ENCODE measurements at regions not wholly inside any gene's neighbourhood (a gene's known extent, or its start where the extent isn't known, plus 50 kb on each side); places are given as distances from the start of the nearest gene placed in this dataset.

- DNase-seq (no peak), ATAC-seq (no peak)
- Histone ChIP-seq H3K4me1 (no peaks in the 10 kb centered on the region), H3K36me3 (no peaks in the 10 kb centered on the region), H3K27ac (no peak overlapping the region), H3K4me3 (no peak overlapping the region), H3K27me3 (no peaks in the 10 kb centered on the region), H3K9me3 (no peaks in the 10 kb centered on the region)
- in situ Hi-C loops (cut with MboI; ENCODE audit: low sequenced_read_pairs in 4 of 4) (no loop called here), intact Hi-C loops (cut with DNase I; ENCODE audit: low total_unique reads) (no loop called here)
- no peak for TF ChIP-seq CTCF (IDR thresholded peaks at IDR 0.05 in 4 of 5, conservative IDR thresholded peaks at IDR 0.05 in 1 of 5)
- no peak for TF ChIP-seq POLR2A (IDR thresholded peaks at IDR 0.05)
These were observed 275.0 kb upstream of the RBMS3 start for GRCh38 chr3:29005862-29006261.

GRCh38 chr3:29011441-29011840, 269.4 kb upstream of the RBMS3 start:
- ATAC-seq (no peak), DNase-seq (no peak)
- Histone ChIP-seq H3K36me3 (no peaks in the 10 kb centered on the region), H3K27me3 (no peaks in the 10 kb centered on the region), H3K27ac (no peak overlapping the region), H3K4me3 (no peak overlapping the region), H3K9me3 (no peaks in the 10 kb centered on the region), H3K4me1 (no peaks in the 10 kb centered on the region)
- intact Hi-C loops (cut with DNase I; ENCODE audit: low total_unique reads) (no loop called here), in situ Hi-C loops (cut with MboI; ENCODE audit: low sequenced_read_pairs in 4 of 4) (no loop called here)
- TF ChIP-seq POLR2A (IDR thresholded peaks at IDR 0.05) (no peak), CTCF (IDR thresholded peaks at IDR 0.05 in 4 of 5, conservative IDR thresholded peaks at IDR 0.05 in 1 of 5) (no peak)

GRCh38 chr3:29011966-29012365, 268.9 kb upstream of the RBMS3 start:
- Histone ChIP-seq H3K27ac (no peak overlapping the region), H3K4me1 (no peaks in the 10 kb centered on the region), H3K9me3 (no peaks in the 10 kb centered on the region), H3K27me3 (no peaks in the 10 kb centered on the region), H3K36me3 (no peaks in the 10 kb centered on the region), H3K4me3 (no peak overlapping the region)
- in situ Hi-C loops (cut with MboI; ENCODE audit: low sequenced_read_pairs in 4 of 4) (no loop called here), intact Hi-C loops (cut with DNase I; ENCODE audit: low total_unique reads) (no loop called here)
- ATAC-seq (no peak), DNase-seq (no peak)
- TF ChIP-seq POLR2A (IDR thresholded peaks at IDR 0.05) = no peak
- no peak for TF ChIP-seq CTCF (IDR thresholded peaks at IDR 0.05 in 4 of 5, conservative IDR thresholded peaks at IDR 0.05 in 1 of 5)

- ATAC-seq = no peak
- in situ Hi-C loops (cut with MboI; ENCODE audit: low sequenced_read_pairs in 4 of 4) = no loop called here
These were observed 257.9 kb upstream of the RBMS3 start for GRCh38 chr3:29022976-29023375.

More at GRCh38 chr3:29022976-29023375, 257.9 kb upstream of the RBMS3 start:
- no peaks in the 10 kb centered on the region for H3K27me3 ChIP-seq
- H3K4me1 ChIP-seq = no peaks in the 10 kb centered on the region
- intact Hi-C loops (cut with DNase I; ENCODE audit: low total_unique reads) = no loop called here
- no peak for DNase-seq
- H3K9me3 ChIP-seq = no peaks in the 10 kb centered on the region
- no peak overlapping the region for H3K27ac ChIP-seq
- H3K4me3 ChIP-seq = no peak overlapping the region
- H3K36me3 ChIP-seq = no peaks in the 10 kb centered on the region
- TF ChIP-seq POLR2A (IDR thresholded peaks at IDR 0.05) (no peak), CTCF (IDR thresholded peaks at IDR 0.05 in 4 of 5, conservative IDR thresholded peaks at IDR 0.05 in 1 of 5) (no peak)

Measured in gastrocnemius medialis (tissue), 4 donors.